ENCODE measurements at regions not wholly inside any gene's neighbourhood (a gene's known extent, or its start where the extent isn't known, plus 50 kb on each side); places are given as distances from the start of the nearest gene placed in this dataset.

- Histone ChIP-seq H3K27me3 (ENCODE audit: low read depth) (no peaks in the 10 kb centered on the region), H3K4me1 (no peaks in the 10 kb centered on the region), H3K36me3 (no peaks in the 10 kb centered on the region), H3K4me3 (peak overlapping the region; percentile 34), H3K9me3 (replicated peaks) (peaks cover 23% of the 10 kb centered on the region), H3K27ac (replicated peaks) (peak overlapping the region; percentile 39)
- DNase-seq = no peak
- intact Hi-C loops (cut with micrococcal nuclease) = no loop called here
- TF ChIP-seq CTCF (IDR thresholded peaks at IDR 0.05; ENCODE audit: borderline replicate concordance) = no peak
These were observed 404.6 kb downstream of the PRDM5 start for GRCh38 chr4:120517966-120518365.

GRCh38 chr4:120509719-120510118 is 412.8 kb downstream of the PRDM5 start:
- Histone ChIP-seq H3K4me1 (no peaks in the 10 kb centered on the region), H3K36me3 (no peaks in the 10 kb centered on the region), H3K4me3 (no peak overlapping the region), H3K9me3 (replicated peaks) (peaks cover 47% of the 10 kb centered on the region), H3K27me3 (ENCODE audit: low read depth) (no peaks in the 10 kb centered on the region), H3K27ac (replicated peaks) (no peak overlapping the region)
- TF ChIP-seq CTCF (IDR thresholded peaks at IDR 0.05; ENCODE audit: borderline replicate concordance) = no peak
- DNase-seq = no peak
- intact Hi-C loops (cut with micrococcal nuclease) = no loop called here

GRCh38 chr4:120509222-120509621 is 413.3 kb downstream of the PRDM5 start:
- TF ChIP-seq CTCF (IDR thresholded peaks at IDR 0.05; ENCODE audit: borderline replicate concordance) = no peak
- H3K27ac ChIP-seq (replicated peaks) = no peak overlapping the region
- DNase-seq = no peak

GRCh38 chr4:120508036-120508435 is 414.5 kb downstream of the PRDM5 start:
- no peak overlapping the region for H3K27ac ChIP-seq (replicated peaks)
- TF ChIP-seq CTCF (IDR thresholded peaks at IDR 0.05; ENCODE audit: borderline replicate concordance) = no peak
- no peaks in the 10 kb centered on the region for H3K36me3 ChIP-seq
- intact Hi-C loops (cut with micrococcal nuclease) = no loop called here
- H3K27me3 ChIP-seq (ENCODE audit: low read depth) = no peaks in the 10 kb centered on the region
- H3K4me3 ChIP-seq = no peak overlapping the region
- no peaks in the 10 kb centered on the region for H3K4me1 ChIP-seq
- no peak for DNase-seq
- H3K9me3 ChIP-seq (replicated peaks) = peaks cover 34% of the 10 kb centered on the region

More at GRCh38 chr4:120509222-120509621, 413.3 kb downstream of the PRDM5 start:
- Histone ChIP-seq H3K9me3 (replicated peaks) (peaks cover 42% of the 10 kb centered on the region), H3K4me1 (no peaks in the 10 kb centered on the region), H3K36me3 (no peaks in the 10 kb centered on the region), H3K27me3 (ENCODE audit: low read depth) (no peaks in the 10 kb centered on the region), H3K4me3 (no peak overlapping the region)
- intact Hi-C loops (cut with micrococcal nuclease) = no loop called here

- DNase-seq = no peak
- no peak overlapping the region for H3K4me3 ChIP-seq
- TF ChIP-seq CTCF (IDR thresholded peaks at IDR 0.05; ENCODE audit: borderline replicate concordance) = no peak
- intact Hi-C loops (cut with micrococcal nuclease) = no loop called here
- no peaks in the 10 kb centered on the region for H3K4me1 ChIP-seq
- no peak overlapping the region for H3K27ac ChIP-seq (replicated peaks)
- peaks cover 26% of the 10 kb centered on the region for H3K9me3 ChIP-seq (replicated peaks)
- H3K27me3 ChIP-seq (ENCODE audit: low read depth) = no peaks in the 10 kb centered on the region
- no peaks in the 10 kb centered on the region for H3K36me3 ChIP-seq
These were observed 416.0 kb downstream of the PRDM5 start for GRCh38 chr4:120506536-120506935.

GRCh38 chr4:120498678-120499077 is 423.8 kb downstream of the PRDM5 start:
- DNase-seq = no peak
- no peak for TF ChIP-seq CTCF (IDR thresholded peaks at IDR 0.05; ENCODE audit: borderline replicate concordance)
- Histone ChIP-seq H3K9me3 (replicated peaks) (peaks cover 14% of the 10 kb centered on the region), H3K36me3 (no peaks in the 10 kb centered on the region), H3K27ac (replicated peaks) (no peak overlapping the region), H3K4me3 (no peak overlapping the region), H3K27me3 (ENCODE audit: low read depth) (no peaks in the 10 kb centered on the region), H3K4me1 (no peaks in the 10 kb centered on the region)
- intact Hi-C loops (cut with micrococcal nuclease) = no loop called here

Measured in left ventricle myocardium inferior (tissue), 1 donor.